Activated CD8-positive, alpha-beta T cell treated with anti-CD3 and anti-CD28 coated beads for 36 hours (primary cell): ENCODE measurements at regions not wholly inside any gene's neighbourhood (a gene's known extent, or its start where the extent isn't known, plus 50 kb on each side); places are given as distances from the start of the nearest gene placed in this dataset.

Experiments used
- ATAC-seq: fragments of 200-7000 bp; cut with Tn5 transposase; one replicate; pipeline ENCODE4 v1.10.0; 2021; ENCODE audit warnings: mild to moderate bottlenecking, moderate library complexity
- CTCF ChIA-PET: fragments of 350-600 bp; sonication (Branson Sonifier 250); formaldehyde crosslinking; loops from one replicate; lab custom pipeline; 2021; ENCODE audit warnings: antibody characterized with exemption; lab: Charles Lee
- POLR2A ChIA-PET: fragments of 350-600 bp; sonication (Branson Sonifier 250); formaldehyde crosslinking; loops from one replicate; lab custom pipeline; 2021; ENCODE audit warnings: antibody characterized with exemption; lab: Charles Lee
- DNase-seq: peaks from one replicate; pipeline ENCODE4 v3.0.0-alpha.2; 2020
- H3K27ac Mint-ChIP-seq: one replicate; pipeline ENCODE4 v1.8.0; 2021; ENCODE audit warnings: mild to moderate bottlenecking, mixed read lengths
- H3K27me3 Mint-ChIP-seq: one replicate; pipeline ENCODE4 v1.8.0; 2021; ENCODE audit warnings: mixed read lengths
- H3K36me3 Mint-ChIP-seq: one replicate; pipeline ENCODE4 v1.8.0; 2021; ENCODE audit warnings: low read depth, mixed read lengths
- H3K4me1 Mint-ChIP-seq: one replicate; pipeline ENCODE4 v1.8.0; 2021; ENCODE audit warnings: low read depth, mixed read lengths
- H3K4me3 Mint-ChIP-seq: one replicate; pipeline ENCODE4 v1.8.0; 2021; ENCODE audit warnings: mild to moderate bottlenecking, moderate library complexity, mixed read lengths
- H3K9me3 Mint-ChIP-seq: one replicate; pipeline ENCODE4 v1.8.0; 2021; ENCODE audit warnings: mixed read lengths
- CTCF ChIP-seq: fragments of 200-600 bp; IDR thresholded peaks from one replicate; pipeline ENCODE4 v1.8.0; 2022; ENCODE audit warnings: antibody characterized with exemption, mild to moderate bottlenecking
- intact Hi-C: fragments of 100-400 bp; cut with micrococcal nuclease; formaldehyde crosslinking; loops from one replicate; pipeline ENCODE4 v1.10.0; 2022

- Mint-ChIP-seq H3K9me3 (no peaks in the 10 kb centered on the region), H3K27ac (no peak overlapping the region), H3K4me1 (no peaks in the 10 kb centered on the region), H3K4me3 (no peak overlapping the region), H3K36me3 (no peaks in the 10 kb centered on the region), H3K27me3 (peaks cover 7% of the 10 kb centered on the region)
- intact Hi-C loops = no loop called here
- POLR2A ChIA-PET = no interaction called here
- TF ChIP-seq CTCF = no peak
- no peak for DNase-seq
- no peak for ATAC-seq
- CTCF ChIA-PET = no interaction called here
Measured at GRCh38 chr5:175015028-175015685, 290.8 kb downstream of the MSX2 start.

- ChIA-PET POLR2A (no interaction called here), CTCF (no interaction called here)
- intact Hi-C loops = no loop called here
- Mint-ChIP-seq H3K36me3 (no peaks in the 10 kb centered on the region), H3K4me3 (no peak overlapping the region), H3K9me3 (no peaks in the 10 kb centered on the region), H3K27me3 (peaks cover 5% of the 10 kb centered on the region), H3K4me1 (no peaks in the 10 kb centered on the region), H3K27ac (no peak overlapping the region)
- ATAC-seq (no peak), DNase-seq (no peak)
- no peak for TF ChIP-seq CTCF
Measured at GRCh38 chr5:175013251-175013650, 288.9 kb downstream of the MSX2 start.

GRCh38 chr5:175012267-175012666 is 287.9 kb downstream of the MSX2 start:
- Mint-ChIP-seq H3K4me1 (no peaks in the 10 kb centered on the region), H3K27ac (no peak overlapping the region), H3K36me3 (no peaks in the 10 kb centered on the region), H3K9me3 (no peaks in the 10 kb centered on the region), H3K4me3 (no peak overlapping the region), H3K27me3 (peaks cover 5% of the 10 kb centered on the region)
- no peak for TF ChIP-seq CTCF
- DNase-seq (no peak), ATAC-seq (no peak)
- POLR2A ChIA-PET = no interaction called here
- intact Hi-C loops = no loop called here
- CTCF ChIA-PET = no interaction called here

GRCh38 chr5:175003531-175003930 is 279.1 kb downstream of the MSX2 start:
- POLR2A ChIA-PET = no interaction called here
- intact Hi-C loops = no loop called here
- peaks cover 9% of the 10 kb centered on the region for H3K27me3 Mint-ChIP-seq
- H3K36me3 Mint-ChIP-seq = peaks cover 4% of the 10 kb centered on the region
- no peaks in the 10 kb centered on the region for H3K4me1 Mint-ChIP-seq
- no peak for DNase-seq
- no peak overlapping the region for H3K4me3 Mint-ChIP-seq
- TF ChIP-seq CTCF = no peak
- peaks cover 7% of the 10 kb centered on the region for H3K9me3 Mint-ChIP-seq
- H3K27ac Mint-ChIP-seq = no peak overlapping the region
- ATAC-seq = no peak
- CTCF ChIA-PET = no interaction called here

- ATAC-seq = no peak
- ChIA-PET CTCF (no interaction called here), POLR2A (no interaction called here)
- H3K4me1 Mint-ChIP-seq = peaks cover 10% of the 10 kb centered on the region
- H3K27ac Mint-ChIP-seq = no peak overlapping the region
- H3K9me3 Mint-ChIP-seq = peaks cover 16% of the 10 kb centered on the region
- intact Hi-C loops = no loop called here
- DNase-seq = no peak
- H3K4me3 Mint-ChIP-seq = no peak overlapping the region
- no peak for TF ChIP-seq CTCF
- H3K36me3 Mint-ChIP-seq = peaks cover 4% of the 10 kb centered on the region
- H3K27me3 Mint-ChIP-seq = peaks cover 9% of the 10 kb centered on the region
Measured at GRCh38 chr5:175001876-175002645, 277.7 kb downstream of the MSX2 start.
